HG03460 (cell line): ENCODE measurements at regions not wholly inside any gene's neighbourhood (a gene's known extent, or its start where the extent isn't known, plus 50 kb on each side); places are given as distances from the start of the nearest gene placed in this dataset.

Source experiments
- ATAC-seq: cut with Tn5 transposase; IDR thresholded peaks from one replicate; pipeline ENCODE4 v1.9.1; 2021; ENCODE audit not compliant: unreplicated experiment

GRCh38 chr1:90210633-90211491, 216.0 kb downstream of the ZNF326 start:
- no peak for ATAC-seq

- no peak for ATAC-seq
These were observed 214.0 kb downstream of the ZNF326 start for GRCh38 chr1:90208949-90209348.

- ATAC-seq: no peak
These were observed 211.3 kb downstream of the ZNF326 start for GRCh38 chr1:90206260-90206659.

GRCh38 chr1:90204780-90205179, 209.9 kb downstream of the ZNF326 start:
- ATAC-seq: no peak

- no peak for ATAC-seq
These were observed 209.2 kb downstream of the ZNF326 start for GRCh38 chr1:90204023-90204590.

GRCh38 chr1:90201467-90202358, 206.8 kb downstream of the ZNF326 start:
- ATAC-seq: no peak

GRCh38 chr1:90200646-90201205, 205.8 kb downstream of the ZNF326 start:
- no peak for ATAC-seq

GRCh38 chr1:90198616-90199332, 203.9 kb downstream of the ZNF326 start:
- no peak for ATAC-seq

- no peak for ATAC-seq
These were observed 198.2 kb downstream of the ZNF326 start for GRCh38 chr1:90193116-90193515.

- no peak for ATAC-seq
These were observed 197.5 kb downstream of the ZNF326 start for GRCh38 chr1:90192408-90192807.

GRCh38 chr1:90190523-90190922, 195.6 kb downstream of the ZNF326 start:
- ATAC-seq: no peak

GRCh38 chr1:90189889-90190288, 195.0 kb downstream of the ZNF326 start:
- ATAC-seq: no peak

- no peak for ATAC-seq
These were observed 192.3 kb downstream of the ZNF326 start for GRCh38 chr1:90187323-90187585.

- no peak for ATAC-seq
These were observed 191.8 kb downstream of the ZNF326 start for GRCh38 chr1:90186506-90187322.

GRCh38 chr1:90176530-90176929, 181.6 kb downstream of the ZNF326 start:
- no peak for ATAC-seq

GRCh38 chr1:90175490-90176167, 180.7 kb downstream of the ZNF326 start:
- no peak for ATAC-seq

GRCh38 chr1:90174246-90174645, 179.3 kb downstream of the ZNF326 start:
- no peak for ATAC-seq

- ATAC-seq: no peak
These were observed 167.3 kb downstream of the ZNF326 start for GRCh38 chr1:90162216-90162615.

- ATAC-seq: no peak
These were observed 166.7 kb downstream of the ZNF326 start for GRCh38 chr1:90161625-90162024.
